SK-N-SH treated with all-trans-retinoic acid at 6 μM for 48 hours (cell line): ENCODE measurements at regions not wholly inside any gene's neighbourhood (a gene's known extent, or its start where the extent isn't known, plus 50 kb on each side); places are given as distances from the start of the nearest gene placed in this dataset.

ENCODE experiments used
- ATAC-seq: fragments of 200-7000 bp; cut with Tn5 transposase; 3 replicates; pipeline ENCODE4 v1.9.1; 2020; ENCODE audit warnings: mild to moderate bottlenecking, moderate library complexity
- ARNTL ChIP-seq: fragments of 450-650 bp; formaldehyde crosslinking; IDR thresholded peaks from 2 replicates; pipeline ENCODE4 v1.5.0; 2020; ENCODE audit warnings: low read depth, mild to moderate bottlenecking, moderate library complexity, borderline replicate concordance
- BACH2 ChIP-seq: fragments of 250-450 bp; sonication (Bioruptor Pico); IDR thresholded peaks from 2 replicates; pipeline ENCODE4 v1.9.0; 2021; ENCODE audit warnings: mild to moderate bottlenecking, borderline replicate concordance
- CSRNP3 ChIP-seq: fragments of 250-450 bp; sonication (Bioruptor Pico); IDR thresholded peaks from 2 replicates; pipeline ENCODE4 v1.5.1; 2021; ENCODE audit warnings: mild to moderate bottlenecking, moderate library complexity
- ESRRG ChIP-seq: fragments of 250-450 bp; sonication (Bioruptor Pico); IDR thresholded peaks from 2 replicates; pipeline ENCODE4 v1.6.1; 2021; ENCODE audit warnings: mild to moderate bottlenecking
- GLIS3 ChIP-seq: fragments of 250-450 bp; sonication (Bioruptor Pico); IDR thresholded peaks from 2 replicates; pipeline ENCODE4 v1.5.0; 2020; ENCODE audit warnings: mild to moderate bottlenecking, moderate library complexity
- OSR1 ChIP-seq: fragments of 250-450 bp; sonication (Bioruptor Pico); IDR thresholded peaks from 2 replicates; pipeline ENCODE4 v1.8.0; 2022; ENCODE audit warnings: moderate library complexity, mild to moderate bottlenecking, inconsistent platforms
- PPARA ChIP-seq: fragments of 250-450 bp; sonication (Bioruptor Pico); IDR thresholded peaks from 2 replicates; pipeline ENCODE4 v1.5.0; 2020; ENCODE audit warnings: mild to moderate bottlenecking, borderline replicate concordance
- TOX ChIP-seq: fragments of 250-450 bp; sonication (Bioruptor Pico); IDR thresholded peaks from 2 replicates; pipeline ENCODE4 v1.8.0; 2021; ENCODE audit warnings: mild to moderate bottlenecking, moderate library complexity, borderline replicate concordance
- ZC3H10 ChIP-seq: fragments of 250-450 bp; sonication (Bioruptor Pico); IDR thresholded peaks from 2 replicates; pipeline ENCODE4 v1.5.1; 2021; ENCODE audit warnings: mild to moderate bottlenecking, moderate library complexity
- ZFP3 ChIP-seq: fragments of 250-450 bp; sonication (Bioruptor Pico); IDR thresholded peaks from 2 replicates; pipeline ENCODE4 v1.5.0; 2020; ENCODE audit warnings: mild to moderate bottlenecking, moderate library complexity
- ZNF565 ChIP-seq: fragments of 450-650 bp; formaldehyde crosslinking; conservative IDR thresholded peaks from 2 replicates; pipeline ENCODE4 v1.5.0; 2020; ENCODE audit warnings: low read depth, mild to moderate bottlenecking, moderate library complexity
- ZNF8 ChIP-seq: fragments of 450-650 bp; formaldehyde crosslinking; IDR thresholded peaks from 2 replicates; pipeline ENCODE4 v1.5.0; 2020; ENCODE audit warnings: mild to moderate bottlenecking, moderate library complexity
- TF ChIP-seq, protein P1 (sequence below): fragments of 250-450 bp; sonication (Bioruptor Pico); IDR thresholded peaks from 2 replicates; pipeline ENCODE4 v1.8.0; 2021; ENCODE audit warnings: low read depth, mild to moderate bottlenecking, moderate library complexity, borderline replicate concordance
- TF ChIP-seq, protein P2 (sequence below): fragments of 250-450 bp; sonication (Bioruptor Pico); IDR thresholded peaks from 2 replicates; pipeline ENCODE4 v1.5.0; 2020; ENCODE audit warnings: mild to moderate bottlenecking, moderate library complexity
- TF ChIP-seq, protein P3 (sequence below): fragments of 250-450 bp; sonication (Bioruptor Pico); IDR thresholded peaks from 2 replicates; pipeline ENCODE4 v1.8.0; 2020; ENCODE audit warnings: mild to moderate bottlenecking, moderate library complexity, borderline replicate concordance

DNA sequence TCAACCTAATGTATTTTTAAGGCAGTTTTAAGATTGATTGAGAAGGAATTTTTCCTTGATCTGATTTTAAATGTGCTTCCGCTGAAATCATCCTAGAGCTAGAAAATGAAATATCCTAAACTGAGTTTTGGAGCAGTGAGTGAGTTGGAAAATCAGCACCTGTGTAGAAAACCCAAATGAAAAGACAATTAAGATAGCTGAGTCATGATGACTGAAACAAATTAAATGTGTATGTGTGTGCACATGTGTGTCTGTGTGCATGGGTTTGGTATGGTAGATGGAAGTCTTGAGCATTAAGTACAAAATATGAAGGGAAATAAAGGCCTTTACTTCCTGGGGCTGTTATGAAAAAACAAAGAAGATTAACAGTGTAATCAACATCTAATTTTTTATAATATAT lies 394.6 kb upstream of the MAP2 start (continued):
- TF ChIP-seq, protein P1, sequence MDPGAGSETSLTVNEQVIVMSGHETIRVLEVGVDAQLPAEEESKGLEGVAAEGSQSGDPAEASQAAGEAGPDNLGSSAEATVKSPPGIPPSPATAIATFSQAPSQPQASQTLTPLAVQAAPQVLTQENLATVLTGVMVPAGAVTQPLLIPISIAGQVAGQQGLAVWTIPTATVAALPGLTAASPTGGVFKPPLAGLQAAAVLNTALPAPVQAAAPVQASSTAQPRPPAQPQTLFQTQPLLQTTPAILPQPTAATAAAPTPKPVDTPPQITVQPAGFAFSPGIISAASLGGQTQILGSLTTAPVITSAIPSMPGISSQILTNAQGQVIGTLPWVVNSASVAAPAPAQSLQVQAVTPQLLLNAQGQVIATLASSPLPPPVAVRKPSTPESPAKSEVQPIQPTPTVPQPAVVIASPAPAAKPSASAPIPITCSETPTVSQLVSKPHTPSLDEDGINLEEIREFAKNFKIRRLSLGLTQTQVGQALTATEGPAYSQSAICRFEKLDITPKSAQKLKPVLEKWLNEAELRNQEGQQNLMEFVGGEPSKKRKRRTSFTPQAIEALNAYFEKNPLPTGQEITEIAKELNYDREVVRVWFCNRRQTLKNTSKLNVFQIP (CRISPR knock-in tag): no peak
- TF ChIP-seq ZC3H10 (no peak), GLIS3 (CRISPR knock-in tag) (no peak), OSR1 (CRISPR knock-in tag) (no peak), ZNF8 (no peak), ZFP3 (no peak)
- TF ChIP-seq, protein P2, sequence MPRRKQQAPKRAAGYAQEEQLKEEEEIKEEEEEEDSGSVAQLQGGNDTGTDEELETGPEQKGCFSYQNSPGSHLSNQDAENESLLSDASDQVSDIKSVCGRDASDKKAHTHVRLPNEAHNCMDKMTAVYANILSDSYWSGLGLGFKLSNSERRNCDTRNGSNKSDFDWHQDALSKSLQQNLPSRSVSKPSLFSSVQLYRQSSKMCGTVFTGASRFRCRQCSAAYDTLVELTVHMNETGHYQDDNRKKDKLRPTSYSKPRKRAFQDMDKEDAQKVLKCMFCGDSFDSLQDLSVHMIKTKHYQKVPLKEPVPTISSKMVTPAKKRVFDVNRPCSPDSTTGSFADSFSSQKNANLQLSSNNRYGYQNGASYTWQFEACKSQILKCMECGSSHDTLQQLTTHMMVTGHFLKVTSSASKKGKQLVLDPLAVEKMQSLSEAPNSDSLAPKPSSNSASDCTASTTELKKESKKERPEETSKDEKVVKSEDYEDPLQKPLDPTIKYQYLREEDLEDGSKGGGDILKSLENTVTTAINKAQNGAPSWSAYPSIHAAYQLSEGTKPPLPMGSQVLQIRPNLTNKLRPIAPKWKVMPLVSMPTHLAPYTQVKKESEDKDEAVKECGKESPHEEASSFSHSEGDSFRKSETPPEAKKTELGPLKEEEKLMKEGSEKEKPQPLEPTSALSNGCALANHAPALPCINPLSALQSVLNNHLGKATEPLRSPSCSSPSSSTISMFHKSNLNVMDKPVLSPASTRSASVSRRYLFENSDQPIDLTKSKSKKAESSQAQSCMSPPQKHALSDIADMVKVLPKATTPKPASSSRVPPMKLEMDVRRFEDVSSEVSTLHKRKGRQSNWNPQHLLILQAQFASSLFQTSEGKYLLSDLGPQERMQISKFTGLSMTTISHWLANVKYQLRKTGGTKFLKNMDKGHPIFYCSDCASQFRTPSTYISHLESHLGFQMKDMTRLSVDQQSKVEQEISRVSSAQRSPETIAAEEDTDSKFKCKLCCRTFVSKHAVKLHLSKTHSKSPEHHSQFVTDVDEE (CRISPR knock-in tag): no peak

GRCh38 chr2:209044307-209044706 lies 379.5 kb upstream of the MAP2 start:
- no peak for ATAC-seq

GRCh38 chr2:209046163-209046562 lies 377.7 kb upstream of the MAP2 start:
- ATAC-seq: no peak
- TF ChIP-seq GLIS3 (CRISPR knock-in tag) (no peak), ZC3H10 (no peak), ARNTL (CRISPR knock-in tag) (no peak), ZFP3 (no peak), OSR1 (CRISPR knock-in tag) (no peak), ESRRG (CRISPR knock-in tag) (no peak), ZNF8 (no peak)
- TF ChIP-seq, protein P3, sequence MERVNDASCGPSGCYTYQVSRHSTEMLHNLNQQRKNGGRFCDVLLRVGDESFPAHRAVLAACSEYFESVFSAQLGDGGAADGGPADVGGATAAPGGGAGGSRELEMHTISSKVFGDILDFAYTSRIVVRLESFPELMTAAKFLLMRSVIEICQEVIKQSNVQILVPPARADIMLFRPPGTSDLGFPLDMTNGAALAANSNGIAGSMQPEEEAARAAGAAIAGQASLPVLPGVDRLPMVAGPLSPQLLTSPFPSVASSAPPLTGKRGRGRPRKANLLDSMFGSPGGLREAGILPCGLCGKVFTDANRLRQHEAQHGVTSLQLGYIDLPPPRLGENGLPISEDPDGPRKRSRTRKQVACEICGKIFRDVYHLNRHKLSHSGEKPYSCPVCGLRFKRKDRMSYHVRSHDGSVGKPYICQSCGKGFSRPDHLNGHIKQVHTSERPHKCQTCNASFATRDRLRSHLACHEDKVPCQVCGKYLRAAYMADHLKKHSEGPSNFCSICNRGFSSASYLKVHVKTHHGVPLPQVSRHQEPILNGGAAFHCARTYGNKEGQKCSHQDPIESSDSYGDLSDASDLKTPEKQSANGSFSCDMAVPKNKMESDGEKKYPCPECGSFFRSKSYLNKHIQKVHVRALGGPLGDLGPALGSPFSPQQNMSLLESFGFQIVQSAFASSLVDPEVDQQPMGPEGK (CRISPR knock-in tag): no peak
- TF ChIP-seq, protein P1 (CRISPR knock-in tag): no peak
- TF ChIP-seq, protein P2 (CRISPR knock-in tag): no peak

More at GRCh38 chr2:209044307-209044706, 379.5 kb upstream of the MAP2 start:
- TF ChIP-seq, protein P2 (CRISPR knock-in tag): no peak
- no peak for TF ChIP-seq ZNF565 (CRISPR knock-in tag)
- TF ChIP-seq, protein P3 (CRISPR knock-in tag): no peak
- TF ChIP-seq PPARA (CRISPR knock-in tag): no peak
- no peak for TF ChIP-seq ARNTL (CRISPR knock-in tag)
- TF ChIP-seq BACH2: no peak
- no peak for TF ChIP-seq TOX (CRISPR knock-in tag)
- TF ChIP-seq CSRNP3 (CRISPR knock-in tag): no peak
